Nephron (organoid): ENCODE measurements at regions not wholly inside any gene's neighbourhood (a gene's known extent, or its start where the extent isn't known, plus 50 kb on each side); places are given as distances from the start of the nearest gene placed in this dataset.

Experiments used
- H3K27ac Mint-ChIP-seq, 3 experiments: 2 replicates each; pipeline ENCODE4 v1.8.0; 2020; ENCODE audit warnings: mixed read lengths in 3 of 3, mild to moderate bottlenecking in 2 of 3, moderate library complexity in 1 of 3
- H3K27me3 Mint-ChIP-seq: 2 replicates; pipeline ENCODE4 v1.8.0; 2021; ENCODE audit warnings: low read depth, mild to moderate bottlenecking, moderate library complexity, mixed read lengths
- H3K36me3 Mint-ChIP-seq: 2 replicates; pipeline ENCODE4 v1.8.0; 2020; ENCODE audit warnings: low read depth, mixed read lengths
- H3K4me1 Mint-ChIP-seq: 2 replicates; pipeline ENCODE4 v1.8.0; 2020; ENCODE audit warnings: mixed read lengths
- H3K4me3 Mint-ChIP-seq, 3 experiments: 2 replicates each; pipeline ENCODE4 v1.8.0; 2020; ENCODE audit warnings: mild to moderate bottlenecking in 3 of 3, mixed read lengths in 3 of 3, moderate library complexity in 2 of 3
- H3K9me3 Mint-ChIP-seq: 2 replicates; pipeline ENCODE4 v1.8.0; 2020; ENCODE audit warnings: mixed read lengths
- CTCF ChIP-seq, 3 experiments: fragments of 200-600 bp; sonication (generic); IDR thresholded peaks; one replicate each; pipeline ENCODE4 v1.5.0; 2021; ENCODE audit warnings: antibody characterized with exemption in 3 of 3; ENCODE audit not compliant: unreplicated experiment in 3 of 3

- no peaks in the 10 kb centered on the region for H3K4me1 Mint-ChIP-seq
- no peak overlapping the region for H3K4me3 Mint-ChIP-seq
- H3K27ac Mint-ChIP-seq, result no peak overlapping the region
- H3K36me3 Mint-ChIP-seq, result no peaks in the 10 kb centered on the region
- TF ChIP-seq CTCF (IDR thresholded peaks at IDR 0.05; ENCODE audit: unreplicated experiment in 3 of 3), result no peak
- peaks cover 8% of the 10 kb centered on the region for H3K9me3 Mint-ChIP-seq
- no peaks in the 10 kb centered on the region for H3K27me3 Mint-ChIP-seq
Measured at GRCh38 chr5:57764479-57765089, 282.0 kb upstream of the ACTBL2 start.

GRCh38 chr5:57761513-57761912, 278.9 kb upstream of the ACTBL2 start:
- H3K36me3 Mint-ChIP-seq, result no peaks in the 10 kb centered on the region
- peaks cover 11% of the 10 kb centered on the region for H3K9me3 Mint-ChIP-seq
- TF ChIP-seq CTCF (IDR thresholded peaks at IDR 0.05; ENCODE audit: unreplicated experiment in 3 of 3), result no peak
- no peaks in the 10 kb centered on the region for H3K27me3 Mint-ChIP-seq
- no peak overlapping the region for H3K4me3 Mint-ChIP-seq
- H3K4me1 Mint-ChIP-seq, result no peaks in the 10 kb centered on the region
- no peak overlapping the region for H3K27ac Mint-ChIP-seq

- H3K9me3 Mint-ChIP-seq, result peaks cover 3% of the 10 kb centered on the region
- H3K27me3 Mint-ChIP-seq, result no peaks in the 10 kb centered on the region
- H3K4me1 Mint-ChIP-seq, result no peaks in the 10 kb centered on the region
- no peak for TF ChIP-seq CTCF (IDR thresholded peaks at IDR 0.05; ENCODE audit: unreplicated experiment in 3 of 3)
- no peaks in the 10 kb centered on the region for H3K36me3 Mint-ChIP-seq
- H3K27ac Mint-ChIP-seq, result no peak overlapping the region
- no peak overlapping the region for H3K4me3 Mint-ChIP-seq
Measured at GRCh38 chr5:57754616-57755015, 272.0 kb upstream of the ACTBL2 start.

- Mint-ChIP-seq H3K4me3 (no peak overlapping the region), H3K9me3 (peaks cover 3% of the 10 kb centered on the region)
Measured at GRCh38 chr5:57753446-57753845, 270.8 kb upstream of the ACTBL2 start.

GRCh38 chr5:57751710-57752109, 269.1 kb upstream of the ACTBL2 start:
- H3K4me1 Mint-ChIP-seq, result no peaks in the 10 kb centered on the region
- H3K9me3 Mint-ChIP-seq, result no peaks in the 10 kb centered on the region
- H3K27ac Mint-ChIP-seq, result no peak overlapping the region
- no peaks in the 10 kb centered on the region for H3K27me3 Mint-ChIP-seq
- no peaks in the 10 kb centered on the region for H3K36me3 Mint-ChIP-seq
- H3K4me3 Mint-ChIP-seq, result no peak overlapping the region
- TF ChIP-seq CTCF (IDR thresholded peaks at IDR 0.05; ENCODE audit: unreplicated experiment in 3 of 3), result no peak

More at GRCh38 chr5:57753446-57753845, 270.8 kb upstream of the ACTBL2 start:
- H3K4me1 Mint-ChIP-seq, result no peaks in the 10 kb centered on the region
- TF ChIP-seq CTCF (IDR thresholded peaks at IDR 0.05; ENCODE audit: unreplicated experiment in 3 of 3), result no peak
- H3K27me3 Mint-ChIP-seq, result no peaks in the 10 kb centered on the region
- no peak overlapping the region for H3K27ac Mint-ChIP-seq
- no peaks in the 10 kb centered on the region for H3K36me3 Mint-ChIP-seq

- Mint-ChIP-seq H3K4me3 (no peak overlapping the region), H3K4me1 (no peaks in the 10 kb centered on the region), H3K27me3 (no peaks in the 10 kb centered on the region), H3K9me3 (no peaks in the 10 kb centered on the region), H3K27ac (no peak overlapping the region), H3K36me3 (no peaks in the 10 kb centered on the region)
- TF ChIP-seq CTCF (IDR thresholded peaks at IDR 0.05; ENCODE audit: unreplicated experiment in 3 of 3), result no peak
Measured at GRCh38 chr5:57750891-57751290, 268.3 kb upstream of the ACTBL2 start.
